Suprapubic skin (tissue), 3 donors: ENCODE measurements at regions not wholly inside any gene's neighbourhood (a gene's known extent, or its start where the extent isn't known, plus 50 kb on each side); places are given as distances from the start of the nearest gene placed in this dataset.

Experiments used
- CTCF ChIP-seq, 2 donors: fragments of 200-600 bp in 1 of 2; fragments of 450-650 bp in 1 of 2; sonication (generic) in 1 of 2; IDR thresholded peaks; one replicate each; pipeline ENCODE4 v1.5.1; 2016 to 2019; ENCODE audit warnings: antibody characterized with exemption in 2 of 2, mild to moderate bottlenecking in 1 of 2, moderate library complexity in 1 of 2
- POLR2AphosphoS5 ChIP-seq, 3 donors: sonication (generic); formaldehyde crosslinking; IDR thresholded peaks; one replicate each; pipeline ENCODE4 v1.6.1; 2017; ENCODE audit warnings: antibody characterized with exemption in 3 of 3

DNA sequence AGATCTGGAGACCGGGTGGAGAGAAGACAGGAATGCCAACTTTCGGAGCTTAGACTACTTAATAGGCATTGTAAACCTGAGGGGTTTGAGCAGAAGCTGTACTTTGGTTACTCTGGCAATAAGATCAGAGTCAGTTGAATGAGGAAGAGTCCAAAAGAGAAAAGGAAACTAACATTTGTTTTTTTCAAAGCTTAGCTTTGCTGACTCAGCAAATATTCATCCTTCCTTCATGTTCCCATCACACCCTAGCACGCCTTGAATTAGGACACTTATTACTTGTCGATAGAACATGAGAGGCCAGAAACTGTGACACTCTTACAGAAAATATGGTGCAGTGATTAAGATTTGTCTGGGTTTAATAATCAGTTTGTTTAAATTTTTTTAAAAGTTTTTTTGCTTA, 266.9 kb upstream of the ATP2B1 start:
- TF ChIP-seq CTCF (IDR thresholded peaks at IDR 0.05) (no peak), POLR2AphosphoS5 (IDR thresholded peaks at IDR 0.05) (no peak)
